T47D (cell line): ENCODE measurements at regions not wholly inside any gene's neighbourhood (a gene's known extent, or its start where the extent isn't known, plus 50 kb on each side); places are given as distances from the start of the nearest gene placed in this dataset.
A peak's percentile ranks its signal among the peaks of the same experiment; 100 is the strongest.

Source experiments
- DNase-seq, 2 experiments: peaks; one replicate each; pipeline versions ENCODE4 v3.0.0 to v3.0.0-alpha.2; 2011 to 2012; ENCODE audit warnings: low read depth in 1 of 2, low spot score in 1 of 2
- JUND ChIP-seq: IDR thresholded peaks from 2 replicates; pipeline ENCODE4 v1.6.1; 2012; ENCODE audit warnings: low read depth
- in situ Hi-C: cut with HindIII; loops from 2 replicates; pipeline ENCODE4 v1.10.0; 2016; ENCODE audit warnings: low sequenced_read_pairs, low pct_unique_long_range_greater_than_20kb

- in situ Hi-C loops, result no loop called here
- DNase-seq, result no peak
Observed at GRCh38 chr19:31127134-31127967, 221.9 kb downstream of the TSHZ3 start.

GRCh38 chr19:31126236-31126635 lies 223.0 kb downstream of the TSHZ3 start:
- no peak for TF ChIP-seq JUND
- in situ Hi-C loops, result no loop called here
- no peak for DNase-seq

More at GRCh38 chr19:31127134-31127967, 221.9 kb downstream of the TSHZ3 start:
- peak; percentile 28; the same call in 1 of the 2 replicates for TF ChIP-seq JUND

GRCh38 chr19:31125071-31125470 lies 224.2 kb downstream of the TSHZ3 start:
- no peak for TF ChIP-seq JUND
- no peak for DNase-seq
- in situ Hi-C loops, result no loop called here

- DNase-seq, result no peak
- no peak for TF ChIP-seq JUND
- in situ Hi-C loops, result no loop called here
Observed at GRCh38 chr19:31121501-31121900, 227.7 kb downstream of the TSHZ3 start.

GRCh38 chr19:31120952-31121351 lies 228.3 kb downstream of the TSHZ3 start:
- TF ChIP-seq JUND, result no peak
- DNase-seq, result no peak
- in situ Hi-C loops, result no loop called here

- TF ChIP-seq JUND, result no peak
Observed at GRCh38 chr19:31119951-31120690, 229.1 kb downstream of the TSHZ3 start.

GRCh38 chr19:31118986-31119385 lies 230.2 kb downstream of the TSHZ3 start:
- TF ChIP-seq JUND, result no peak
- DNase-seq, result no peak
- in situ Hi-C loops, result no loop called here

More at GRCh38 chr19:31119951-31120690, 229.1 kb downstream of the TSHZ3 start:
- in situ Hi-C loops, result no loop called here
- no peak for DNase-seq

- in situ Hi-C loops, result no loop called here
- DNase-seq, result no peak
- no peak for TF ChIP-seq JUND
Observed at GRCh38 chr19:31118287-31118955, 230.8 kb downstream of the TSHZ3 start.

GRCh38 chr19:31114585-31114984 lies 234.7 kb downstream of the TSHZ3 start:
- in situ Hi-C loops, result no loop called here
- no peak for DNase-seq
- TF ChIP-seq JUND, result no peak

GRCh38 chr19:31113293-31113692 lies 235.9 kb downstream of the TSHZ3 start:
- no peak for TF ChIP-seq JUND
- DNase-seq, result no peak
- in situ Hi-C loops, result no loop called here

GRCh38 chr19:31112158-31112557 lies 237.1 kb downstream of the TSHZ3 start:
- in situ Hi-C loops, result no loop called here
- TF ChIP-seq JUND, result no peak

GRCh38 chr19:31111741-31112140 lies 237.5 kb downstream of the TSHZ3 start:
- in situ Hi-C loops, result no loop called here
- DNase-seq, result no peak
- no peak for TF ChIP-seq JUND

More at GRCh38 chr19:31112158-31112557, 237.1 kb downstream of the TSHZ3 start:
- no peak for DNase-seq
